Lung (tissue), 11 donors: ENCODE measurements at regions not wholly inside any gene's neighbourhood (a gene's known extent, or its start where the extent isn't known, plus 50 kb on each side); places are given as distances from the start of the nearest gene placed in this dataset.
"Not testable (repeated sequence)": the region's sequence is repeated elsewhere in the genome, so short reads cannot be mapped to it uniquely, and the experiment has no call there.

Experiments used
- ATAC-seq: fragments of 200-7000 bp; cut with Tn5 transposase; one replicate; pipeline ENCODE4 v1.9.1; 2020; ENCODE audit warnings: moderate number of reproducible peaks; ENCODE audit not compliant: insufficient read depth, low FRiP score
- DNase-seq, 3 donors: peaks; one replicate each; pipeline ENCODE4 v3.0.0-alpha.2; 2013 to 2017
- H3K27ac ChIP-seq, 2 donors: one replicate each; pipeline ENCODE4 v1.5.1; 2013; ENCODE audit warnings: mild to moderate bottlenecking in 2 of 2, moderate library complexity in 2 of 2, control low read depth in 1 of 2, inconsistent platforms in 1 of 2, low read depth in 1 of 2, low read length in 1 of 2
- H3K27me3 ChIP-seq, 3 donors: one replicate each; pipeline ENCODE4 v1.5.1; 2013; ENCODE audit warnings: low read length in 2 of 3; ENCODE audit not compliant: control insufficient read depth in 3 of 3, insufficient read depth in 3 of 3
- H3K36me3 ChIP-seq, 4 donors: one replicate each; pipeline ENCODE4 v1.5.1; 2013; ENCODE audit warnings: low read length in 4 of 4, mild to moderate bottlenecking in 1 of 4, moderate library complexity in 1 of 4; ENCODE audit not compliant: control insufficient read depth in 4 of 4, insufficient read depth in 4 of 4
- H3K4me1 ChIP-seq, 5 donors: one replicate each; pipeline ENCODE4 v1.5.1; 2013; ENCODE audit warnings: low read length in 5 of 5, mild to moderate bottlenecking in 2 of 5, moderate library complexity in 1 of 5; ENCODE audit not compliant: control insufficient read depth in 5 of 5, insufficient read depth in 5 of 5
- H3K4me3 ChIP-seq: one replicate; pipeline ENCODE4 v1.5.1; 2013; ENCODE audit warnings: mild to moderate bottlenecking, control low read depth, moderate library complexity
- H3K9ac ChIP-seq, 2 donors: one replicate each; pipeline ENCODE4 v1.5.1; 2013; ENCODE audit warnings: low read length in 2 of 2, control low read depth in 1 of 2; ENCODE audit not compliant: insufficient read depth in 1 of 2
- H3K9me3 ChIP-seq, 4 donors: one replicate each; pipeline ENCODE4 v1.5.1; 2013; ENCODE audit warnings: low read length in 3 of 4, mild to moderate bottlenecking in 1 of 4, moderate library complexity in 1 of 4; ENCODE audit not compliant: control insufficient read depth in 4 of 4, insufficient read depth in 3 of 4
- whole genome bisulfite sequencing, 2 donors: extraction: QIAGEN DNeasy Blood & Tissue Kit; methylation state at CpG; one replicate each; pipeline ENCODE4 v1.1.7; 2013; 5-methylcytosine and 5-hydroxymethylcytosine counted together
- TF ChIP-seq, protein P1 (sequence below): IDR thresholded peaks from 2 replicates; pipeline ENCODE4 v1.5.1; 2012; ENCODE audit warnings: mild to moderate bottlenecking; ENCODE audit errors: control extremely low read depth, extremely low read depth
- donor health status: control.
- donor health status: control.
- donor health status: Bipolar disorder and iron deficiency.
- donor health status: healthy.
- donor health status: DM: yes; HTN: yes; CAD: no.

DNA sequence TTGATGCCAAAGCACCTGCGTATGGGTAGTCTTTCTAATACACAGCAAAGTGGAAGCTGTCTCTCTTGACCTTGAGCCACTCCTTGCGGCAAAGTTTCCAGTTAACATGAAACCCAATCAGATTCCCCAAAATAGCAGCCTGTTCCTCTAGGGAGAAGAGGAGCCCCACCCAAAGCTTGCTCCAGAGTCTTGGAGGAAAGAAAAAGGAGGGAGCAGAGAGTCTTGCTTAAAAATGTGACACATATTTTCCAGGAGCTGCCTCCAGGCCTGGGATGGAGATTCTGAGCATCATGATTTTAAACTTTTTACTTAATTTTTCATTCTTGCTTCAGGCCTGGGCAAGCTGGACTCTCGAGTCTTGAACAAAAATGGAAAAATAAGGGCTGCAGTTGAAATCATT, 223.5 kb upstream of the TNC start:
- Histone ChIP-seq H3K36me3 (no peaks in the 10 kb centered on the region), H3K4me1 (peaks cover 0 to 2% (median 0%) of the 10 kb centered on the region in 5 donors), H3K27ac (no peak overlapping the region), H3K9ac (no peak overlapping the region), H3K27me3 (no peaks in the 10 kb centered on the region), H3K4me3 (no peak overlapping the region), H3K9me3 (no peaks in the 10 kb centered on the region)
- TF ChIP-seq, protein P1, sequence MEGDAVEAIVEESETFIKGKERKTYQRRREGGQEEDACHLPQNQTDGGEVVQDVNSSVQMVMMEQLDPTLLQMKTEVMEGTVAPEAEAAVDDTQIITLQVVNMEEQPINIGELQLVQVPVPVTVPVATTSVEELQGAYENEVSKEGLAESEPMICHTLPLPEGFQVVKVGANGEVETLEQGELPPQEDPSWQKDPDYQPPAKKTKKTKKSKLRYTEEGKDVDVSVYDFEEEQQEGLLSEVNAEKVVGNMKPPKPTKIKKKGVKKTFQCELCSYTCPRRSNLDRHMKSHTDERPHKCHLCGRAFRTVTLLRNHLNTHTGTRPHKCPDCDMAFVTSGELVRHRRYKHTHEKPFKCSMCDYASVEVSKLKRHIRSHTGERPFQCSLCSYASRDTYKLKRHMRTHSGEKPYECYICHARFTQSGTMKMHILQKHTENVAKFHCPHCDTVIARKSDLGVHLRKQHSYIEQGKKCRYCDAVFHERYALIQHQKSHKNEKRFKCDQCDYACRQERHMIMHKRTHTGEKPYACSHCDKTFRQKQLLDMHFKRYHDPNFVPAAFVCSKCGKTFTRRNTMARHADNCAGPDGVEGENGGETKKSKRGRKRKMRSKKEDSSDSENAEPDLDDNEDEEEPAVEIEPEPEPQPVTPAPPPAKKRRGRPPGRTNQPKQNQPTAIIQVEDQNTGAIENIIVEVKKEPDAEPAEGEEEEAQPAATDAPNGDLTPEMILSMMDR = no peak
- DNase-seq = no peak
- WGBS, 2 donors = 66 to 82% methylated on average over 3 of the region's 3 CpGs
- ATAC-seq = no peak

DNA sequence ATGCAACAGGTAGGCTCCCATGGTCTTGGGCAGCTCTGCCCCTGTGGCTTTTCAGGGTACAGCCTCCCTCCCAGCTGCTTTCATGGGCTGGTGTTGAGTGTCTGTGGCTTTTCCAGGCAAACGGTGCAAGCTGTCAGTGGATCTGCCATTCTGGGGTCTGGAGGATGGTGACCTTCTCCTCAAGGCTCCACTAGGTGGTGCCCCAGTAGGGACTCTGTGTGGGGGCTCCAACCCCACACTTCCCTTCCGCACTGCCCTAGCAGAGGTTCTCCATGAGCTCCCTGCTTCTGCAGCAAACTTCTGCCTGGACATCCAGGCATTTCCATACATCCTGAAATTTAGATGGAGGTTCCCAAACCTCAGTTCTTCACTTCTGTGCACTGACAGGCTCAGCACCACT, 229.8 kb upstream of the TNC start:
- not testable (repeated sequence) for H3K4me3 ChIP-seq, H3K9ac ChIP-seq, H3K27me3 ChIP-seq, ATAC-seq, H3K4me1 ChIP-seq, DNase-seq, H3K27ac ChIP-seq, H3K9me3 ChIP-seq, H3K36me3 ChIP-seq
- 89 to 94% methylated on average over 2 of the region's 2 CpGs for WGBS, 2 donors

DNA sequence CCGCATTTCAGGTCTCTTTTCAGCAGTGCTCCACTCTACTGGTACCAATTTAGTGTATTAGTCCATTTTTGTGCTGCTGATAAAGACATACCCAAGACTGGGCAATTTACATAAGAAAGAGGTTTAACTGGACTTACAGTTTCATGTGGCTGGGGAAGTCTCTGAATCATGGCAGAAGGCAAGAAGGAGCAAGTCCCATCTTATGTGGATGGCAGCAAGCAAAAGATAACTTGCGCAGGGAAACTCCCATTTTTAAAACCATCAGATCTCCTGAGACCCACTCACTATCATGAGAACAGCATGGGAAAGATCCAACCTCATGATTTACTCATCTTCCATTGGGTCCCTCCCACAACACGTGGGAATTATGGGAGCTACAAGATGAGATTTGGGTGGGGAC, 231.0 kb upstream of the TNC start:
- 73 to 96% methylated on average over 3 of the region's 3 CpGs for WGBS, 2 donors
- H3K36me3 ChIP-seq, H3K4me3 ChIP-seq, DNase-seq, ATAC-seq, H3K9ac ChIP-seq, H3K27me3 ChIP-seq, H3K27ac ChIP-seq, H3K4me1 ChIP-seq, H3K9me3 ChIP-seq: not testable (repeated sequence)

DNA sequence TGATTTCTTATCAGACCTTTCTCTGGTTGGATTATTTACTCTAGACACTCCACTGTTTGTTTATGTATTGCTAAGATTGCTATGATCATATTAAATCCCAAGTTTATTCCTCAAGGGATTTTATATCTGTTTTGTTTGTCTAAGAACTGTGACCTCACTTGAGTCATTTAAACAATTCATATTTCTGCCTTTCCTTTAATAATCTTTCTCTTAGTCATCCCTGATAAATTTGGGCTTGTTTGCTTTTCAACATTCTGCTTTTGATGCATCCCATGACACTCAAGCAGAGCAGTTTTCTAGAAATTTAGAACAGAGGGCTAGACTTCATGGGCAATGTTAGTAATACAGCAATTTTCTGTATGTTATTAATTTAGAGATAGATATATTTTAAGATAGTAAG, 231.6 kb upstream of the TNC start:
- Histone ChIP-seq H3K9ac (no peak overlapping the region), H3K4me3 (no peak overlapping the region), H3K4me1 (peaks cover 0 to 2% (median 0%) of the 10 kb centered on the region in 5 donors), H3K27me3 (no peaks in the 10 kb centered on the region), H3K9me3 (peaks cover 0 to 8% (median 2%) of the 10 kb centered on the region in 4 donors), H3K36me3 (no peaks in the 10 kb centered on the region), H3K27ac (no peak overlapping the region)
- no peak for ATAC-seq
- DNase-seq = no peak
- TF ChIP-seq, protein P1 = no peak

DNA sequence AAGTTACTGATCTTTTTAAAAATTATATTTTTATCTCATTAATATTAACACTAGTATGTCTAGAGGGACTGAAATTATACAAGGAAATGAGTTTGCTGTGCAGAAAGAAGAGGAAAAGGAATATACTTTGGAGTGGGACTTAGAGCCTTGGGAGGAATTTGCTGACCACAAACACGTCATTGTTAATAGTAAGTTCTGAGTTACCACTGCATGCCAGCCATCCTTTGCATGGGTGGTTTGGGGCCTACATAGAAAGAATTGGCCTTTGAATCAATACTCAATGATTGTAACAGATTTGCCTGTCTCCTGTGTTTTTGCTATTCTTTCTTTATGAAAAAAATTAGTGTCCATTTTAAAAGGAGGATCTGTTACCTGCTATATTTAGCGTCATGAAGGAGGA, 232.6 kb upstream of the TNC start:
- Histone ChIP-seq H3K9ac (no peak overlapping the region), H3K9me3 (peaks cover 0 to 8% (median 2%) of the 10 kb centered on the region in 4 donors), H3K27me3 (no peaks in the 10 kb centered on the region), H3K27ac (no peak overlapping the region), H3K4me3 (no peak overlapping the region), H3K36me3 (no peaks in the 10 kb centered on the region), H3K4me1 (peaks cover 0 to 2% (median 0%) of the 10 kb centered on the region in 5 donors)
- ATAC-seq (no peak), DNase-seq (no peak)
- WGBS, 2 donors = 78 to 90% methylated on average over 2 of the region's 2 CpGs
- TF ChIP-seq, protein P1 = no peak
